A673 (cell line): ENCODE measurements at regions not wholly inside any gene's neighbourhood (a gene's known extent, or its start where the extent isn't known, plus 50 kb on each side); places are given as distances from the start of the nearest gene placed in this dataset.

Source experiments
- CTCF ChIP-seq: fragments of 300-800, 200-600 bp; sonication (generic); conservative IDR thresholded peaks from 2 replicates; pipeline ENCODE4 v1.5.1; 2017; ENCODE audit warnings: low read depth, mild to moderate bottlenecking, antibody characterized with exemption, low read length, moderate library complexity, mixed read lengths
- EZH2 ChIP-seq: fragments of 200-600 bp; sonication (generic); IDR thresholded peaks from 2 replicates; pipeline ENCODE4 v1.6.1; 2017; ENCODE audit warnings: borderline replicate concordance, low read depth, mild to moderate bottlenecking, mixed read lengths, antibody characterized with exemption, low read length; ENCODE audit not compliant: poor library complexity, severe bottlenecking

DNA sequence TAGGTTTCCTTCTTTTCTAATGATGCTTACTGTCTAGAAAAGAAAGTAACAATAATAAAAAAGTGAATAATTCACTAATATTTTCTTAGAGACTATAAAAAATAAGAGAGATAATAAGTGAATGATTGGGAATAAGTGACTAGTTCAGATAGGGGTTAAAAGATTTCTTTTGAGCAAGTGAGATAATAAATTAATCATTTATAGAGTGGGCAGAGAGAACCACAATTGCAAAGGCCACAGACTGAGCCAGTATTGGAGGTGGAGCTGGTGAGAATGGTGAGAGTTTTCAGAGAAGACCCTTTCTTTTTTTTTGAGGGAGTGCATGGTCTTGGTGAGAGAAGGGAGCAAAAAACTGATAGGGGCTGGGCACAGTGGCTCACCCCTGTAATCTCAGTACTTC, 159.1 kb upstream of the SALL1 start:
- TF ChIP-seq CTCF (no peak), EZH2 (no peak)
